Liver (tissue), 8 donors: ENCODE measurements at regions not wholly inside any gene's neighbourhood (a gene's known extent, or its start where the extent isn't known, plus 50 kb on each side); places are given as distances from the start of the nearest gene placed in this dataset.

ENCODE experiments used
- DNase-seq: peaks from one replicate; pipeline ENCODE4 v3.0.0-alpha.2; 2017; ENCODE audit warnings: low spot score
- H3K27ac ChIP-seq, 2 donors: one replicate each; pipeline ENCODE4 v1.7.0; 2013; ENCODE audit warnings: inconsistent platforms in 2 of 2, low read length in 2 of 2, control low read depth in 1 of 2, low read depth in 1 of 2, mild to moderate bottlenecking in 1 of 2
- H3K27me3 ChIP-seq, 4 donors: one replicate each; pipeline versions ENCODE4 v1.6.1 to v1.7.0; 2013; ENCODE audit warnings: low read length in 3 of 4, inconsistent platforms in 1 of 4, mild to moderate bottlenecking in 1 of 4, moderate library complexity in 1 of 4; ENCODE audit not compliant: control insufficient read depth in 4 of 4, insufficient read depth in 4 of 4
- H3K36me3 ChIP-seq, 4 donors: one replicate each; pipeline versions ENCODE4 v1.6.1 to v1.7.0; 2013; ENCODE audit warnings: low read length in 3 of 4, mild to moderate bottlenecking in 3 of 4, low read depth in 1 of 4, moderate library complexity in 1 of 4; ENCODE audit not compliant: control insufficient read depth in 4 of 4, insufficient read depth in 3 of 4
- H3K4me1 ChIP-seq, 4 donors: one replicate each; pipeline versions ENCODE4 v1.6.1 to v1.7.0; 2013; ENCODE audit warnings: low read length in 3 of 4, mild to moderate bottlenecking in 3 of 4, moderate library complexity in 1 of 4; ENCODE audit not compliant: control insufficient read depth in 4 of 4, insufficient read depth in 4 of 4
- H3K4me3 ChIP-seq, 3 donors: one replicate each; pipeline versions ENCODE4 v1.6.1 to v1.7.0; 2013; ENCODE audit warnings: low read length in 3 of 3, control low read depth in 1 of 3, low read depth in 1 of 3, mild to moderate bottlenecking in 1 of 3
- H3K9ac ChIP-seq, 2 donors: one replicate each; pipeline ENCODE4 v1.7.0; 2013; ENCODE audit warnings: low read length in 2 of 2, mild to moderate bottlenecking in 2 of 2, moderate library complexity in 2 of 2, control low read depth in 1 of 2, low read depth in 1 of 2
- H3K9me3 ChIP-seq, 4 donors: one replicate each; pipeline versions ENCODE4 v1.6.1 to v1.7.0; 2013; ENCODE audit warnings: low read length in 3 of 4; ENCODE audit not compliant: control insufficient read depth in 4 of 4
- EGR1 ChIP-seq, 2 donors: IDR thresholded peaks; 2 replicates each; pipeline ENCODE4 v1.6.1; 2016 to 2018; ENCODE audit warnings: antibody characterized with exemption in 2 of 2, low read depth in 2 of 2
- FOXA1 ChIP-seq: IDR thresholded peaks from 2 replicates; pipeline ENCODE4 v1.6.1; 2016; ENCODE audit warnings: antibody characterized with exemption
- FOXA2 ChIP-seq: IDR thresholded peaks from 2 replicates; pipeline ENCODE4 v1.6.1; 2016; ENCODE audit warnings: antibody characterized with exemption
- GABPA ChIP-seq, 2 donors: IDR thresholded peaks in 1 of 2; conservative IDR thresholded peaks in 1 of 2; 2 replicates each; pipeline ENCODE4 v1.6.1; 2016; ENCODE audit warnings: antibody characterized with exemption in 2 of 2, mild to moderate bottlenecking in 1 of 2, moderate library complexity in 1 of 2
- HNF4A ChIP-seq, 2 donors: conservative IDR thresholded peaks; 2 replicates each; pipeline ENCODE4 v1.6.1; 2016; ENCODE audit warnings: antibody characterized with exemption in 2 of 2, mild to moderate bottlenecking in 2 of 2
- HNF4G ChIP-seq: IDR thresholded peaks from 2 replicates; pipeline ENCODE4 v1.6.1; 2016; ENCODE audit warnings: antibody characterized with exemption
- JUND ChIP-seq, 2 donors: IDR thresholded peaks; 2 replicates each; pipeline ENCODE4 v1.6.1; 2016; ENCODE audit warnings: antibody characterized with exemption in 2 of 2
- RAD21 ChIP-seq, 2 donors: IDR thresholded peaks; 2 replicates each; pipeline ENCODE4 v1.6.1; 2016; ENCODE audit warnings: antibody characterized with exemption in 2 of 2, mild to moderate bottlenecking in 2 of 2
- RXRA ChIP-seq, 2 donors: IDR thresholded peaks; 2 replicates each; pipeline ENCODE4 v1.6.1; 2017 to 2018; ENCODE audit warnings: antibody characterized with exemption in 2 of 2, mild to moderate bottlenecking in 1 of 2
- SP1 ChIP-seq: IDR thresholded peaks from 2 replicates; pipeline ENCODE4 v1.6.1; 2018; ENCODE audit warnings: antibody characterized with exemption, mild to moderate bottlenecking
- YY1 ChIP-seq: IDR thresholded peaks from 2 replicates; pipeline ENCODE4 v1.6.1; 2016; ENCODE audit warnings: antibody characterized with exemption, mild to moderate bottlenecking
- WGBS: extraction: QIAGEN DNeasy Blood & Tissue Kit; methylation state at CpG from one replicate; pipeline ENCODE4 v1.1.7; 2013; 5-methylcytosine and 5-hydroxymethylcytosine counted together
- TF ChIP-seq, protein P1 (sequence below): IDR thresholded peaks from 2 replicates; pipeline ENCODE4 v1.6.1; 2016; ENCODE audit warnings: antibody characterized with exemption
- TF ChIP-seq, protein P2 (sequence below): IDR thresholded peaks from 2 replicates; pipeline ENCODE4 v1.6.1; 2016; ENCODE audit warnings: antibody characterized with exemption, mild to moderate bottlenecking
- TF ChIP-seq, protein P3 (sequence below): IDR thresholded peaks from 2 replicates; pipeline ENCODE4 v1.6.1; 2016; ENCODE audit warnings: antibody characterized with exemption
- TF ChIP-seq, protein P4 (sequence below): fragments of 150-350 bp; IDR thresholded peaks from 2 replicates; pipeline ENCODE4 v1.5.1; 2017; ENCODE audit warnings: improper control_type of control experiment, low read depth, low read length; ENCODE audit not compliant: missing input control
- donor health status: healthy.
- donor health status: healthy.
- donor health status: healthy.
- donor health status: healthy.
- donor health status: healthy.

DNA sequence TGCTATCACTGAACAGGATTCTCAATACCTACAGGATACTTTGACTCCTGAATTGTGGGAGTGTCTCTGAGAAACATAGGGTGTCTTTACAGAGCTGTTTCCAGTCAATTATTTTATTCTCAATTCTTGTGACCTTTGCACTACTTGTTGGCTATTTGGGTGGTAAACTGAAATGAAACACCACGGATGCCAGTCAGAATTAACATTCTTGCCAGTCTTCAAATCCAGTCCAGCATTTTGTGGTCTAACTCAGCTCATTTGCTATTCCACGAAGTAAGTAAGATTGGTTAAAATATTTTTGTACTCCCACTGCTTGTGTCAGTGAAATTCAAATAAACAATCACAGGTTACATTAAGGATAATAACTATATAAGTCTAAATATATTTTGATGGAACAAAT is 197.9 kb downstream of the ANKRD50 start:
- DNase-seq, result no peak
- Histone ChIP-seq H3K36me3 (no peaks in the 10 kb centered on the region), H3K27ac (no peak overlapping the region), H3K4me1 (peaks cover 0 to 7% (median 7%) of the 10 kb centered on the region in 4 donors), H3K4me3 (no peak overlapping the region), H3K9me3 (no peaks in the 10 kb centered on the region), H3K9ac (no peak overlapping the region), H3K27me3 (no peaks in the 10 kb centered on the region)
- 62% methylated on average over 2 of the region's 2 CpGs for WGBS
- no peak for TF ChIP-seq EGR1 (IDR thresholded peaks at IDR 0.05; ENCODE audit: low read depth in 2 of 2)
- TF ChIP-seq HNF4G, result no peak
- no peak for TF ChIP-seq FOXA1
- no peak for TF ChIP-seq RAD21 (IDR thresholded peaks at IDR 0.05)
- TF ChIP-seq, protein P1, sequence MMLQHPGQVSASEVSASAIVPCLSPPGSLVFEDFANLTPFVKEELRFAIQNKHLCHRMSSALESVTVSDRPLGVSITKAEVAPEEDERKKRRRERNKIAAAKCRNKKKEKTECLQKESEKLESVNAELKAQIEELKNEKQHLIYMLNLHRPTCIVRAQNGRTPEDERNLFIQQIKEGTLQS, result no peak
- TF ChIP-seq GABPA (IDR thresholded peaks at IDR 0.05 in 1 of 2, conservative IDR thresholded peaks at IDR 0.05 in 1 of 2), result no peak
- no peak for TF ChIP-seq RXRA (IDR thresholded peaks at IDR 0.05)
- TF ChIP-seq, protein P2, sequence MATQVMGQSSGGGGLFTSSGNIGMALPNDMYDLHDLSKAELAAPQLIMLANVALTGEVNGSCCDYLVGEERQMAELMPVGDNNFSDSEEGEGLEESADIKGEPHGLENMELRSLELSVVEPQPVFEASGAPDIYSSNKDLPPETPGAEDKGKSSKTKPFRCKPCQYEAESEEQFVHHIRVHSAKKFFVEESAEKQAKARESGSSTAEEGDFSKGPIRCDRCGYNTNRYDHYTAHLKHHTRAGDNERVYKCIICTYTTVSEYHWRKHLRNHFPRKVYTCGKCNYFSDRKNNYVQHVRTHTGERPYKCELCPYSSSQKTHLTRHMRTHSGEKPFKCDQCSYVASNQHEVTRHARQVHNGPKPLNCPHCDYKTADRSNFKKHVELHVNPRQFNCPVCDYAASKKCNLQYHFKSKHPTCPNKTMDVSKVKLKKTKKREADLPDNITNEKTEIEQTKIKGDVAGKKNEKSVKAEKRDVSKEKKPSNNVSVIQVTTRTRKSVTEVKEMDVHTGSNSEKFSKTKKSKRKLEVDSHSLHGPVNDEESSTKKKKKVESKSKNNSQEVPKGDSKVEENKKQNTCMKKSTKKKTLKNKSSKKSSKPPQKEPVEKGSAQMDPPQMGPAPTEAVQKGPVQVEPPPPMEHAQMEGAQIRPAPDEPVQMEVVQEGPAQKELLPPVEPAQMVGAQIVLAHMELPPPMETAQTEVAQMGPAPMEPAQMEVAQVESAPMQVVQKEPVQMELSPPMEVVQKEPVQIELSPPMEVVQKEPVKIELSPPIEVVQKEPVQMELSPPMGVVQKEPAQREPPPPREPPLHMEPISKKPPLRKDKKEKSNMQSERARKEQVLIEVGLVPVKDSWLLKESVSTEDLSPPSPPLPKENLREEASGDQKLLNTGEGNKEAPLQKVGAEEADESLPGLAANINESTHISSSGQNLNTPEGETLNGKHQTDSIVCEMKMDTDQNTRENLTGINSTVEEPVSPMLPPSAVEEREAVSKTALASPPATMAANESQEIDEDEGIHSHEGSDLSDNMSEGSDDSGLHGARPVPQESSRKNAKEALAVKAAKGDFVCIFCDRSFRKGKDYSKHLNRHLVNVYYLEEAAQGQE, result no peak
- no peak for TF ChIP-seq JUND (IDR thresholded peaks at IDR 0.05)
- no peak for TF ChIP-seq SP1
- no peak for TF ChIP-seq FOXA2
- TF ChIP-seq, protein P3, sequence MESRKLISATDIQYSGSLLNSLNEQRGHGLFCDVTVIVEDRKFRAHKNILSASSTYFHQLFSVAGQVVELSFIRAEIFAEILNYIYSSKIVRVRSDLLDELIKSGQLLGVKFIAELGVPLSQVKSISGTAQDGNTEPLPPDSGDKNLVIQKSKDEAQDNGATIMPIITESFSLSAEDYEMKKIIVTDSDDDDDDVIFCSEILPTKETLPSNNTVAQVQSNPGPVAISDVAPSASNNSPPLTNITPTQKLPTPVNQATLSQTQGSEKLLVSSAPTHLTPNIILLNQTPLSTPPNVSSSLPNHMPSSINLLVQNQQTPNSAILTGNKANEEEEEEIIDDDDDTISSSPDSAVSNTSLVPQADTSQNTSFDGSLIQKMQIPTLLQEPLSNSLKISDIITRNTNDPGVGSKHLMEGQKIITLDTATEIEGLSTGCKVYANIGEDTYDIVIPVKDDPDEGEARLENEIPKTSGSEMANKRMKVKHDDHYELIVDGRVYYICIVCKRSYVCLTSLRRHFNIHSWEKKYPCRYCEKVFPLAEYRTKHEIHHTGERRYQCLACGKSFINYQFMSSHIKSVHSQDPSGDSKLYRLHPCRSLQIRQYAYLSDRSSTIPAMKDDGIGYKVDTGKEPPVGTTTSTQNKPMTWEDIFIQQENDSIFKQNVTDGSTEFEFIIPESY, result no peak
- TF ChIP-seq HNF4A (conservative IDR thresholded peaks at IDR 0.05), result no peak
- no peak for TF ChIP-seq YY1
- TF ChIP-seq, protein P4, sequence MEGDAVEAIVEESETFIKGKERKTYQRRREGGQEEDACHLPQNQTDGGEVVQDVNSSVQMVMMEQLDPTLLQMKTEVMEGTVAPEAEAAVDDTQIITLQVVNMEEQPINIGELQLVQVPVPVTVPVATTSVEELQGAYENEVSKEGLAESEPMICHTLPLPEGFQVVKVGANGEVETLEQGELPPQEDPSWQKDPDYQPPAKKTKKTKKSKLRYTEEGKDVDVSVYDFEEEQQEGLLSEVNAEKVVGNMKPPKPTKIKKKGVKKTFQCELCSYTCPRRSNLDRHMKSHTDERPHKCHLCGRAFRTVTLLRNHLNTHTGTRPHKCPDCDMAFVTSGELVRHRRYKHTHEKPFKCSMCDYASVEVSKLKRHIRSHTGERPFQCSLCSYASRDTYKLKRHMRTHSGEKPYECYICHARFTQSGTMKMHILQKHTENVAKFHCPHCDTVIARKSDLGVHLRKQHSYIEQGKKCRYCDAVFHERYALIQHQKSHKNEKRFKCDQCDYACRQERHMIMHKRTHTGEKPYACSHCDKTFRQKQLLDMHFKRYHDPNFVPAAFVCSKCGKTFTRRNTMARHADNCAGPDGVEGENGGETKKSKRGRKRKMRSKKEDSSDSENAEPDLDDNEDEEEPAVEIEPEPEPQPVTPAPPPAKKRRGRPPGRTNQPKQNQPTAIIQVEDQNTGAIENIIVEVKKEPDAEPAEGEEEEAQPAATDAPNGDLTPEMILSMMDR, result no peak

DNA sequence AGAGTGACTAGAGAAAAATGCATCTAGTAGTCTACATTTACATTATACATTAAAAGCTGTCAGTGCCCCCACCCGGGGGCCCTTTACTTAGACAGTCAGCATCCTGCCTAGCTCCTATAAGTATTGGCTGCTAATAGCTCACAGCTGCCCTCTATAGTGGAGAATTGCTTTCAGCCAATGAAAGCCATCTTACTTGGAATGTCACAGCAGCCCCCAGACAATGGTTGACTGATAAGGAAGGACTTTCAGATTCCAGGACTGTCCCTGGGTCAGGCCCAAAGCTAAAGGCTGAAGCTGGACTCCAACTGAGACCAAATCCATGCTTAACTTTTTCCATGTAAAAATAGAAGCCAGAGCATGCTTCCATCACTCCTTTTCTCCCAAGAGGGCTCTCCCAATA is 196.9 kb downstream of the ANKRD50 start:
- WGBS, result 94% methylated on average over 1 of the region's 1 CpG

More for the DNA sequence above, 196.9 kb downstream of the ANKRD50 start:
- H3K27me3 ChIP-seq, result no peaks in the 10 kb centered on the region
- no peak for DNase-seq
- no peaks in the 10 kb centered on the region for H3K36me3 ChIP-seq
- H3K9me3 ChIP-seq, result no peaks in the 10 kb centered on the region
- peaks cover 0 to 7% (median 7%) of the 10 kb centered on the region in 4 donors for H3K4me1 ChIP-seq
- no peak overlapping the region for H3K27ac ChIP-seq
- no peak overlapping the region for H3K4me3 ChIP-seq
- TF ChIP-seq FOXA1 (no peak), RXRA (IDR thresholded peaks at IDR 0.05) (no peak)
- TF ChIP-seq, protein P3, result no peak
- TF ChIP-seq, protein P4, result no peak
- no peak overlapping the region for H3K9ac ChIP-seq
